Hindlimb muscle (tissue), 1 donor: ENCODE measurements at regions not wholly inside any gene's neighbourhood (a gene's known extent, or its start where the extent isn't known, plus 50 kb on each side); places are given as distances from the start of the nearest gene placed in this dataset.

ENCODE experiments used
- DNase-seq: peaks from one replicate; pipeline ENCODE4 v3.0.0-alpha.2; 2013

GRCh38 chr12:4133636-4134447 is 139.7 kb upstream of the CCND2 start:
- DNase-seq = peak; percentile 82

GRCh38 chr12:4133029-4133428 is 140.5 kb upstream of the CCND2 start:
- no peak for DNase-seq

- DNase-seq = no peak
Observed at GRCh38 chr12:4121506-4122020, 152.0 kb upstream of the CCND2 start.

- no peak for DNase-seq
Observed at GRCh38 chr12:4120316-4120917, 153.1 kb upstream of the CCND2 start.

GRCh38 chr12:4119157-4119761 is 154.3 kb upstream of the CCND2 start:
- no peak for DNase-seq

- no peak for DNase-seq
Observed at GRCh38 chr12:4118601-4119156, 154.9 kb upstream of the CCND2 start.

- peak; percentile 80 for DNase-seq
Observed at GRCh38 chr12:4118017-4118510, 155.5 kb upstream of the CCND2 start.

GRCh38 chr12:4117386-4118016 is 156.1 kb upstream of the CCND2 start:
- no peak for DNase-seq

GRCh38 chr12:4116251-4117111 is 157.1 kb upstream of the CCND2 start:
- no peak for DNase-seq

- DNase-seq = no peak
Observed at GRCh38 chr12:4115570-4115969, 158.0 kb upstream of the CCND2 start.

- no peak for DNase-seq
Observed at GRCh38 chr12:4114986-4115385, 158.6 kb upstream of the CCND2 start.

GRCh38 chr12:4112734-4113325 is 160.7 kb upstream of the CCND2 start:
- DNase-seq = peak; percentile 63

- no peak for DNase-seq
Observed at GRCh38 chr12:4112290-4112689, 161.3 kb upstream of the CCND2 start.

- no peak for DNase-seq
Observed at GRCh38 chr12:4111010-4111409, 162.6 kb upstream of the CCND2 start.

GRCh38 chr12:4109826-4110225 is 163.7 kb upstream of the CCND2 start:
- no peak for DNase-seq

GRCh38 chr12:4108803-4109345 is 164.7 kb upstream of the CCND2 start:
- DNase-seq = no peak

- no peak for DNase-seq
Observed at GRCh38 chr12:4107911-4108697, 165.5 kb upstream of the CCND2 start.

GRCh38 chr12:4107436-4107878 is 166.1 kb upstream of the CCND2 start:
- peak; percentile 58 for DNase-seq

- DNase-seq = no peak
Observed at GRCh38 chr12:4106621-4107020, 166.9 kb upstream of the CCND2 start.

GRCh38 chr12:4104722-4105244 is 168.8 kb upstream of the CCND2 start:
- no peak for DNase-seq
